Fibroblast of skin of right biceps (primary cell): ENCODE measurements at regions not wholly inside any gene's neighbourhood (a gene's known extent, or its start where the extent isn't known, plus 50 kb on each side); places are given as distances from the start of the nearest gene placed in this dataset.
A peak's percentile ranks its signal among the peaks of the same experiment; 100 is the strongest.

Source experiments
- DNase-seq: peaks from one replicate; pipeline ENCODE4 v3.0.0-alpha.2; 2013

- peak; percentile 98 for DNase-seq
Measured at GRCh38 chr5:148913985-148914431, 87.6 kb downstream of the ADRB2 start.

DNA sequence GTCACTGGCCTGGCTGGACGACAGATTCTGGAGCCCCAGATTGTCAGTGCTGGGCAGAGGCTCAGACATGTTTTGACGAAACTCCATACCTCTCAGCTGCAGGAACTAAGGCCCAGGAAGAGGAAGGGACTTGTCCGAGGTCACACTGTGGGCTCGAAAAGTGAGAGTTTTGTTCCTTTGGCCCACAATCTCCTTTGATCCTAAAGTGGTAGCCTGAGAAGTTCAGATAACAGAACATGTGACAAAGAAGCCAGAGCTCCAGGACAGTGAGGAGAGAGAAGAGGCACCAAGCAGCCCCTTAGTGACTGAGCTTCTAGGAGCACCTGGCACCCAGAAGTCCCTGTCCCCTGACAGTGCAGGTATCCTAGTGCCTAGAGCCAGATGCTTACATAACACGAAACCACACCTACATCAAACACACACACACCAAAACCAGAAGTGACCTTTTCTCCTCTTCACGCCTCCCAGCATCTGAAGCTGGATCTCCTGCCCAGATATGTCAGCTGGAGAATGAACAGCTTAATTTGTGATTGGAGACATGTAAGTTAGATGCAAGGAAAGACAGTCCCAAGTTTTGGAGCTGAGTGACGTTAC is 88.9 kb downstream of the ADRB2 start:
- peak; percentile 7 for DNase-seq

GRCh38 chr5:148920646-148921288 is 94.4 kb downstream of the ADRB2 start:
- no peak for DNase-seq

- DNase-seq = no peak
Measured at GRCh38 chr5:148921350-148921749, 94.9 kb downstream of the ADRB2 start.

- no peak for DNase-seq
Measured at GRCh38 chr5:148922606-148923005, 96.2 kb downstream of the ADRB2 start.

DNA sequence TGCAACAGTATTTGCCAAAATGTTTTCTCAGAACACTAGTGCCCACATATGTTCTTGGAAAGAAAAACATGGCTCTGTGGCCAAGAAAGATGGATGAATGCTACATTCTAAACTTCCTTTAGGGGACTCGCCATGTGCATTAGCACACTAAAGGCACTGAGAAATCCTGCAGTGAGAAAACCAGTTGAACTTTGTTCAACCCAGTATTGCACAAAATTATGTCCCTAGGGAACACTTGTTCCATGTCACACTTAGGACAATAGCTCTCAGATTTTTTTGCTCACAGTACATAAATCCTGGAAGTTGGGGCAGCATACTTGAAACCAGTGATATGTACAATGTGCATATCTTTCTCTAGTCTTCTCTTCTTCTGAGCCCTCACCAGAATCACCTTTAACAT is 96.6 kb downstream of the ADRB2 start:
- DNase-seq = no peak

- DNase-seq = no peak
Measured at GRCh38 chr5:148924817-148925216, 98.4 kb downstream of the ADRB2 start.

DNA sequence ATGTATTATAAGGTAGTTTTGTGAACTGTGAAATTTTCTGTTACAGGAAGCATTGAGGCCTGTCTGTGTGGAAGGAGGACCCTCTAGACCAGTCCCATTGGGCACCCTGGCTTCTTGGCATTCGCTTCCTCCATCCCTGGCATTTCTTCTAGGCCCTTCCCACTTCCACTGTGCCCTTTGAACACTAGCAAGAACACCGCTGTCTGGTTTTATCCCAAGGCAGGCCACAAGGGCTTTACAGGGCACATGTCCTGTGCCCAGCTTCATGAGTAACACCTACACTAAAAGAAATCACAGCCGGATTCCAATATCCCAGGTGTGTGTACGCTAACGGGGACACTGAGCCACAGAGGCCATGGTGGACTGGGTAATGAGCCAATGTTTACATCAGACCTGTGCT is 99.8 kb downstream of the ADRB2 start:
- DNase-seq = no peak

GRCh38 chr5:148927307-148927946 is 101.0 kb downstream of the ADRB2 start:
- DNase-seq = no peak

- DNase-seq = peak; percentile 54
Measured at GRCh38 chr5:148928141-148928540, 101.7 kb downstream of the ADRB2 start.

GRCh38 chr5:148931453-148932057 is 105.1 kb downstream of the ADRB2 start:
- DNase-seq = no peak

DNA sequence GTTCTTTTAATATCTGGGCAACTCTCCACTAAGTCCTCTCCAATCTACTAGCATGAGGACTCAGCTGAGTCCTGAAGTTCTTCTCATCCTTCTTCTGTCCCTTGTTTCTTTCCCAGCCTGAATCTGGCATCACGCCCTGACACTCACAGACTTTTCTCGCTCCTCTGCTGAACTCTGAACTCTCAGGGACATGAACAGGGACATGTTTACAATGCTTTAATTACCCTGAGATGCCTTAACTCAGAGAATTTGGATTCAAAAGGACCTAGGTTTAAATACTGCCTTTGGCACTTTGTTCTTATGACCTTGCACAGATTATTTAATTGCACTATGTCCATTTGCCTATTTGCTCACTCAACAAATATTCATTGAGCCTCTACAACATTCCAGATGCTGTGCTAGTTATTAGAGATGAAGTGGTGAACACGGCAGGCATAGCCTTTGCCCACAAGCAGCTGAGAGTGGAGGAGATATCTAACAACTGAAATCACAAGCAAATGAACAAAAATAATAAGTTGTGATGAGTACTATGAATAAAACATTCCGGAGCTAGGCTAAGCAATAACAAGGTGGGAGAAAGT is 106.0 kb downstream of the ADRB2 start:
- DNase-seq = no peak

GRCh38 chr5:148933903-148934432 is 107.6 kb downstream of the ADRB2 start:
- no peak for DNase-seq

- DNase-seq = peak; percentile 14
Measured at GRCh38 chr5:148934895-148935400, 108.5 kb downstream of the ADRB2 start.

- peak; percentile 18 for DNase-seq
Measured at GRCh38 chr5:148937239-148937638, 110.8 kb downstream of the ADRB2 start.

DNA sequence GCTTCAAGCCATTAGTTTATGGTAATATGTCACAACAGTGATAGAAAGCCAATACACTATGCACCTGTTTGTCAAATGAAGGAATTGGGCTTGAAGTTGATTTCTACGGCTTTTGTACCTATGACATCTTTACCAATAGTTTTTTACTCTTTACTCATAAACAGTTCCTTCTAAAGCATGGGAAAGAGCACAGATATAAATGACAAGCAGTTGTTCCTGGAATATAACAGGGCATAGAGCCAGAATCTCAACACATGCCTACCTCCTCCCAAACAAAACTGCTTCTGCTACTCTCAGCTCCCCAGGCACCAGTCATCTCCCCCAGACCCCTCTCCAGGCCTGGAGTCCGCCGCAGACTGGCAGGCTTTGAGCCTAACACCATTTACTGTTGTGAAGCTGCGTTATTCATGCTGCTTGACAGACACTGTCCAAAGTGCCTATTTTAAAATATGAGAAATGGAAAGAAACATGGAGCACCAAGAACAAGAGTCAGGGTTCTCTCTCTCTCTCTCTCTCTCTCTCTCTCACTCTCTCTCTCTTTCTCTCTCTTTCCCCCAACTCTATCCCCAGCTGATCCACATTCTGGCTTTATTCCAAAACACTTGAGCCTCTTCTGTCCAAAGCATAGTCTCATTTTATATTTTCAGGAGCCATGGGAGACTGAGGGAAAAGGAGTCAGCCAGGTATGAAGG is 111.6 kb downstream of the ADRB2 start:
- DNase-seq = no peak

- DNase-seq = no peak
Measured at GRCh38 chr5:148938522-148938882, 112.1 kb downstream of the ADRB2 start.

GRCh38 chr5:148939676-148940075 is 113.3 kb downstream of the ADRB2 start:
- peak; percentile 76 for DNase-seq

DNA sequence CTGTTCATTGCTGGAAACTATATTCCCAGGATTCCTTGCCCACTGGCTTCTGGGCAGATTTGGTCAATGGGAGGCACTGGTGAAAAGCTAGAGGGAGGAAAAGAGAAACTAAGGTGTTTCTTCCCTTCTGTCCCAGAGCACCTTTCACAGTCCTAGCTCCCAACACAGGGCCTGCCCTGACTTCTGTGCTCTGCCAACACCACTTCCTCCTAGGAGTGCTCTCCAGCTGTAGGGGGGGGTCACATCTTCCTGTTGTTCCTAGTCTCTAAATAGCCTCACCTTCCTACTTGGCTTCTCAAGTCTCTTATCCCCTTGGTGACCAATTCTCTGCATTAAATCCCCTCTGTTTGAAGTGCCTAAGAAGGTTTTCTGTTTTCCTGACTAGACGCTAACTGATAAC is 115.4 kb downstream of the ADRB2 start:
- no peak for DNase-seq

GRCh38 chr5:148949841-148950470 is 112.9 kb downstream of the SH3TC2 start:
- no peak for DNase-seq

DNA sequence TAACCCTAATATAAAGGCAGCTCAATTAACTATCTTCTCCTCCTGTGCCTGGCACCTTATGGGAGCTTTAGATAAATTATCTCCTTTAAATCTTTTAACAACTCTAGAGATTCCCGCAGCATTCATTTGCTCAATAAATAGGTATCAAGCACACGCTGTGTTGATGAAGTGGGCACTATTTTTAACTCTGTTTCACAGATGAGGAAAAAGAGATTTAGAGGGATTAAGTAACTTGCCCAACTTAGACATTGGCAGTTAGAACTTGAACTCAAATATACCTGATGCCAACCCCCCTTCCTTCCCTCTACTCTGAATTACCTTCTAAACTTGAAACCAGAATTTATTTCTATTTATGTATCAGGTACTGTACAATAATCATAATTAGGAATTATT is 112.4 kb downstream of the SH3TC2 start:
- DNase-seq = no peak

- DNase-seq = no peak
Measured at GRCh38 chr5:148950892-148951291, 112.0 kb downstream of the SH3TC2 start.
